Fibroblast of lung (primary cell): ENCODE measurements at regions not wholly inside any gene's neighbourhood (a gene's known extent, or its start where the extent isn't known, plus 50 kb on each side); places are given as distances from the start of the nearest gene placed in this dataset.

Experiments used
- CTCF ChIP-seq, 2 donors: IDR thresholded peaks in 1 of 2; conservative IDR thresholded peaks in 1 of 2; 1 replicate in 1 of 2; 2 replicates in 1 of 2; pipeline ENCODE4 v1.5.1; 2011 to 2012; ENCODE audit warnings: low read length in 2 of 2, control low read depth in 1 of 2, inconsistent platforms in 1 of 2, low read depth in 1 of 2, mild to moderate bottlenecking in 1 of 2
- EZH2 ChIP-seq: IDR thresholded peaks from 2 replicates; pipeline ENCODE4 v1.5.1; 2012; ENCODE audit warnings: low read length, control low read depth, mild to moderate bottlenecking; ENCODE audit errors: missing control alignments

GRCh38 chr10:4334015-4334414 lies 492.0 kb upstream of the AKR1E2 start:
- TF ChIP-seq CTCF (conservative IDR thresholded peaks at IDR 0.05 in 1 of 2, IDR thresholded peaks at IDR 0.05 in 1 of 2; ENCODE audit: low read depth in 1 of 2, low read length in 2 of 2) = no peak
- TF ChIP-seq EZH2 = no peak
